ENCODE measurements at regions not wholly inside any gene's neighbourhood (a gene's known extent, or its start where the extent isn't known, plus 50 kb on each side); places are given as distances from the start of the nearest gene placed in this dataset.

DNA sequence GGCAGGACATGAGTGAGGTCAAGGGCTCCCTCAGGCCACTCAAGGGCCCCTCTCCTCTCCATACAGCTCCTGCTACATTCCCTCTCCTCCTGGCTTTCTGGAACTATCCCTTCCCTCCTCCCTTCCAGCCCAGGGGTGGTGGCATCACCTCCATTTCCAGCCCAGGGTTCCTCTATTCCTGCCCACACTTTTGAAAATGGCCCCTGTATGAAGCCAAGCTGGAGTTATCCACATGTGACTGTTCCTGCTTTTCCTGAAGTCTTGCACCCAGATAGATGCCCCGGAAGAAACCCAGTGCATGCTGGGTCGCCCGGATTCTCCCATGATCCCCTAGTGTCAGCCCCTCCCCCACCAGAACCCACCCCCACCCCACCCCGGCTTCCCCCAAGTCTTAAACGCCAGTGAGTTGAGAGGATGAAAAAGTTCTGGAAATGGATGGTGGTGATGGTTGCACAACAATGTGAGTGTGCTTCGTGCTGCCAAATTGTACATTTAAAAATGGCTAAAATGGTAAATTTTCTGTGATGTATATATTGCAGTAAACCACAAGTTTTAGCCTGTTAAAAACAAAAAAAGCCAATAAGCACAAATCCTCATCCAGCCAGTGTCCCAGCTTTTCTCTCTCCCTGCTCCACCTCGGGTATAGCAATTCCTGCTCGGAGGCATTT is 136.9 kb downstream of the SCARB1 start:
- DNase-seq: no peak

DNA sequence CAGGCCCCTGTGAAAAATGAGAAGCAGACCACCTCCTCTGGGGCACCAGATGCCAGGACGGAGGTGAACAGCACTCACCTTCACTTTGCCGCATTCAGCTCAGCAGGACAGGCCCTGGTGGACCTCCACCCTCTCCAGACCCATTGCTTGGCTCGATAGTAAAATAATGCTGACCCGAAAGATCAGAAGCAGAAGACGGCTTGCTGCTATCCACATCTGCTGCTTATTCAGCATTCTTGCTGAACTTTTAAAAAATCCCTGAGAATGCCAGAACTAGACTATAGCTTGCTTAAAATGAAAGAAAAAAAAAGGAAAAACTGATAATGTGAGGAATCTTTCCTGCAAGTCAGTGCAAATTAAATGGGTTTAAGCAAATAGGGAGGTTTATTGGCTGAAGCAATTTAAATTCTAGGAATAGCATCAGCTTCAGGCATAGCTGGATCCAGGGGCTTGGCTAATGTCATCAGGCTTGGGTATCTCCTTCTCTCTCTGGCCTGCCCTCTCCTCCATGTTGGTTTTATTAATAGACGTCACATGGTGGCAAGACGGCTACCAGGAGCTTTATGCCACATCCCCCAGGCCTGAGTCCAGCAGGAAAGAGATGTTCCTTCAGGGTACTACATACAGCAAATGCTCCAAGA is 137.9 kb downstream of the SCARB1 start:
- no peak for DNase-seq

DNA sequence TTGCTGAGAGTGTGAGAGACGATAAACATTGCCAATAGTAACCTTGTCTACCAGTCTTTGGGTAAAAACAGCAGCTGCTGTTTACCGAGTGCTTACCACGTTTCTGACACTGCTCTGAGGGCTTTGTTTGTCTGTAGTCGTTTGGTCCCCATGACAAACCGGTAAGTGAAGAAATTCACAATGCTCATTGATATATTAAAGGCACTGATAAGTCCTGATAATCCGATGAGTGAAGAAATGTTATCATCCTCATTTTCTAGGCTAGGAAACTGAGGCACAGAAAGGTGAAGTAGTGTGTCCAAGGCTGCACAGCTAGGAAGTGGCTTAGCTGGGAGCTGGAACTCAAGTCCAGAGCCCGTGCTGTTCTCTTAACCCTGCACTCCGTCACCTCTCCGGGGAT is 138.6 kb downstream of the SCARB1 start:
- DNase-seq: no peak

DNA sequence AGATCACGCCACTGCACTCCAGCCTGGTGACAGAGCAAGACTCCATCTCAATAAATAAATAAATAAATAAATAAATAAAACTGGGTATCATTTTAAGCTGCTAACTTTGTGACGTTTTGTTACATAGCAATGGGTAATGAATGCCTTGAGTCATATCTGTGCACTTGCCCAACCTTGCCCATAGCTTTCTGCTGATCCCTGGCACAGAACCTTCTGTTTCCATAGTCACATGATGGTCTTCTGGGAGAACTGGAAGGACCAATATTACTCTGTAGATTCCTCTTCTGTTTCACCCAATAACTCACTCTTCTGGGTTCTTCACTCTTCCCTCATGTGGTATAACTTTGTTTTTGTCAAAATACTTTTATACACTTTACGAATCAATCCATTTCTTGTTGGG is 140.8 kb downstream of the SCARB1 start:
- DNase-seq: no peak

DNA sequence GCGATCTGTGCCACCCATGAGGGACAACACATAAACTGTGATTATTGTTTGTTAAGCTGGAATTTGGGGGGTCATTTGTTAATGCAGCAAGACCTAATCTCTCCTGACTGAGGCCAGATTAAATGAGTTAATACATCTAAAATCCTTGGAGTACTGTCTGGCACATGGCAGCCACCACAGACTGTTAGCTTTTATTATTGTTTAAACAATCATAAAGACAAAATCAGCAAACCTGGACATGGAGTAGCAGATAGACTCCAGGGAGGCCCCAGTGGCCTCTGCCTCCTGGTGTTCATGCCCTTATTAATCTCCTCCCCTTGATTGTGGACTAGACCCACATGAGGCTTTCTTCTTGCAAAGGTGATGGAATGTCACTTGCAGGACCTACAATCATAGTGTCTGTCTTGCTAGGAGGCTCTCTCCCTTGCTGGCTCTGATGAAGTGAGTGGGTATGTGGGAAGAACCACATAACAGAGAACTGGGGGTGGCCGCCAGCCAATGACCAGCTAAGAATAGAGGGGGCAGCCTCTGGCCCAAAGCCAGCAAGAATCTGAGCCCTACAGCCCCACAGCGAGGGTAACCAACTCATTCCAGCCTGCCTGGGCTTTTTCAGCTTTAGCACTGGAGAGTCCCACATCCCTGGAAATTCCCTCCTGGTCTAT is 142.0 kb downstream of the SCARB1 start:
- DNase-seq: no peak

GRCh38 chr12:124720681-124721500 is 142.8 kb downstream of the SCARB1 start:
- DNase-seq: no peak

DNA sequence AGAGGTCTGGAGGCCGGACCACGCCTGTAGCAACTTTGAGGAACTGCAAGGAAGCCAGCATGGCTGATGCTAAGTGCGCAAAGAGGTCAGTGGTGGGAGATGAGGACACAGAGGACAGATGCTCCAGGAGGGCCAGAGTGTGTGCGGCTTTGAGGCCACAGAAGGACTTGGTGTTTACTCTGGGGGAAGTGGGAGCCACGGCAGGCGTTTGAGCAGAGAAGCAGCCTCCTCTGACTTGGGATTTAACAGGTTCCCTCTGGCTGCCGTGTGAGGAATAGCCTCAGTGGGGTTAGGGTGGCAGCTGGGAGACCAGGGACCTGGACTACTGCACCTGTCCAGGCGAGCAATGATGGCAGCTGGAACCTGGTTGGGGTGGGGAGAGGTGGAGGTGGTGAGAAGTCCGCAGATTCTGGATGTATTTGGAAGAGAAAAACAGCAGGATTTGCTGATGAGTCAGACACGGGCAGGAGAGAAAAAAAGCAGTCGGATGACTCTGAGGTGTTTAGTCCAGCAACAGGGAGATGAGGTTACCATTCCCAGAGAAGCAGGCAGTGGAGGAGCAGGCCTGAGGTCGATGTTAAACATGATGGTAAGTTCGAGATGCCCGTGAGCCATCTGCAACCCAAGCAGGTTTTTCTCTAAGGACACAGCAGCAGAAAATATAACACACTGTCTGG is 143.5 kb downstream of the SCARB1 start:
- no peak for DNase-seq

DNA sequence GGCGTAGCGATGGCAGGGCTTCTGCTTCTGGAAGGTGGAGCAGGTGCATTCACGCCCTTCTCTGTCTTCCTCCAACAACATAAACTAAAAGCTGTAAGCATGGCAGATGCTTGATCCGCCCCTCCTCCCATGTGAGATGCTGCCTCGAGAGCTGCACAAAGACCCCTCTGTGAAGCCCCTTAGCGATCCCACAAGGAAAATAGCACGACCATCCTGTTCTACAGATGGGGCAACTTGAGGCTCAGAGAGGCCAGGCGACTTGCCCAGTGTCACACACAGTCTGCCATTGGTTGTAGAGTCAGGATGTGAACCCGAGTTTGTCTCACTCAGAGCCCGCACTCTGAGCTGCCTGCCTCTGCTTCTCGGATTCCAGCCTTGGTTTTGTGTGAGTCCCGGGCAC is 144.4 kb downstream of the SCARB1 start:
- DNase-seq: no peak

DNA sequence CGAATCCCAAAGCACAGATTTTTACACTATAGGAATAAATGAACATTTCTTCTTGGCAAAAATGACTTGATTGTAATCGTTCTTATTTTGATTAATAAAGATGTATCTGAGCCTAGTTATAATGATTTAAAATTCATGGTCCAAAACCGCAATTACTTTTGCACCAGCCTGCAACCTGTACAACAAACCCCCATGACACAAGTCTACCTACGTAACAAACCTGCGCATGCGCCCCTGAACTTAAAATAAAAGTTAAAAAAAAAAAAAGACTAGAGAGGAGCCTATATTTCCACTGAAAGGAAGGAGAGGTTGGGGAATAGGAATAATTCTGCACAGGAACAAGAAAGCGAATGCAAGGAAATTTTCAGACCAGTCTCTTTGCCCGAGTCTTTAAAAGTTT is 145.2 kb downstream of the SCARB1 start:
- no peak for DNase-seq

GRCh38 chr12:124718036-124718435 is 145.6 kb downstream of the SCARB1 start:
- no peak for DNase-seq

- no peak for DNase-seq
Observed at GRCh38 chr12:124717318-124717717, 146.3 kb downstream of the SCARB1 start.

DNA sequence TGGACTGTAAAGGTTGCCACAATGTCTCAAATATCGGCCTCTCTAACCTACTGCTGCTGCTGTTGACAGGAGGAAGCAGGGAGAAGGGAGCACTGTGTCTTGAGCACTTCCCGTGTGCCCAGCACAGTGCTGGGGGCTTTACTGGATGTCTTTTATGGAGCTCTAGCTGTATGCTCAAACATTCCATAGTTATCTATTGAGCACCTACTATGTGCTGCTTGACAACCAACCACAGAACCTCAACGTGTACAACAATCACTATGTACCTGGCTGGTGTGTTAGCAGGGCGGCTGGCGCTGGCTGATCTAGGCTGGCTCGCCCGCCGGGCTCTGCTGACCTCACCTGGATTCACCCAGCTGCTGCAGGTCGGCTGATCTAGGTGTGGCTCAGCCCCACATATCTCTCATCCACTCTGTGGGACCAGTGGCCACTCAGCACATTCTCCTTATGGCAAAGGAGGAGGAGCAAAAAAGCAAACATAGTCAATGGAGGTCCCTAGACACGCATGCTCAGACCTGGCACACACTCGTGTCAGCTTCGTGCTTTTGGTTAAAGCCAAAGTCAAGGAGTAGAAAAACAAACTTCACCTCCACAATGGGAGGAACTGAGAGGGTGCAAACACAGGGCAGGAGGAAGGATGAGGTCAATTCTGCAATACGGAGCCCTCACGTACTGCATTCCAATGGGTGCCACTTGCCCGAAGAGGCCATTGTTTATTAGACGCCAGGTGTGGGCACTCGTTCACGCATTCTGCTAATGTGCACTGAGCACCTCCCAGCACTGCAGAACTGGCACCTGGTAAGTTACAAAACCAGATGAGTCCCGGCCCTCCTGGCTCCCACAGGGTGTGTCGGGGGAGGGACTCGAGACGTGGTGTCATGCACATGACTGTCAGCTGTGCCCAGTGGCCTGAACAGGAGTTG is 147.2 kb downstream of the SCARB1 start:
- no peak for DNase-seq

GRCh38 chr12:124715121-124715990 is 147.9 kb upstream of the NCOR2 start:
- no peak for DNase-seq

DNA sequence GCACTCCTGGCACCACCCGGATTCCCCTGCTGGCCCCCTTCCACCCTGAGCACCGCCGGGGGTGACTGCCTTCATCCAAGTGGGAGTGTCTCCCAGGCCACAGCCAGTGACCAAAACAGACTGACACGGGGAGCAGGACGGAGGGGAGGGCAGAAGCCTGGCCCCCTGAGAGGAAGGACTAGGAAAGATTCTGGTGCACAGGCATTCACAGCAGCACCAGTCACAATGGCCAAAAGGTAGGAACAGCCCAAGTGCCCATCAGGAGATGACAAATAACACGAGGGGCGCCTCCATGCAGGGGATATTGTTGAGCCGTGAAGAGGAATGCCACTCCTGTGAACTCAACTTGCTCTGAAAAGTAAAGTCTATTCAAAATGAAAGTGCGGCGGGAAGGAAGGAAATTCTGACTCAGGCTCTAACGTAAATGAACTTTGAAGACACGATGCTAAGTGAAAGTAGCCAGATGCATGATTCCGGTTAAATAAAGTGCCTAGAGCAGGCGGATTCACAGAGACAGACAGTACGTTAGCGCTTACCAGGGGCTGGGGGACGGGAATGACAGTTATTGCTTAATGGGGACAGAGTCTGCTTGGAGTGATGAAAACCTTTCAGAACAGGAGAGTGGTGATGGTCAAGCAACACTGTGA is 146.1 kb upstream of the NCOR2 start:
- peak in 4 of 5 donors; percentile 15 to 87 (median 30) for DNase-seq

GRCh38 chr12:124713041-124713435 is 145.6 kb upstream of the NCOR2 start:
- DNase-seq: no peak

DNA sequence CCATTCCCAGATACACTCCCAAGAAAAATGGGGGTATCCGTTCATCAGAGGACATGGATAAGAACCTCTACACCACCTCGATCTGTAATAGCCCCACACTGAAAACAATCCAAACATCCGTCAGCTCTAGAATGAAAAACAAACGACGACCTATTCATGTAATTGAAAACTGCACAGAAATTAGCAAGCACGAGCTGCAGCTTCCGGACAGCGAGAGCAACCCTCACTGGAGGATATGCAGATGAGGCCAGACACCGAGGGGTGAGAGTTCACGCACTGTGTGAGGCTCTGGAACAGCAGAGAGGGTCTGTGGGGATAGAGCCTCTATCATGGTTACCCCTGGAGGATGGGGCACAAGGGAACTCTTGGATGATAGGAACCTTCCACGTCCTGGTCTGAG is 143.9 kb upstream of the NCOR2 start:
- no peak for DNase-seq

- no peak for DNase-seq
Observed at GRCh38 chr12:124709722-124710687, 142.6 kb upstream of the NCOR2 start.

GRCh38 chr12:124707316-124707715 is 139.9 kb upstream of the NCOR2 start:
- no peak for DNase-seq

DNA sequence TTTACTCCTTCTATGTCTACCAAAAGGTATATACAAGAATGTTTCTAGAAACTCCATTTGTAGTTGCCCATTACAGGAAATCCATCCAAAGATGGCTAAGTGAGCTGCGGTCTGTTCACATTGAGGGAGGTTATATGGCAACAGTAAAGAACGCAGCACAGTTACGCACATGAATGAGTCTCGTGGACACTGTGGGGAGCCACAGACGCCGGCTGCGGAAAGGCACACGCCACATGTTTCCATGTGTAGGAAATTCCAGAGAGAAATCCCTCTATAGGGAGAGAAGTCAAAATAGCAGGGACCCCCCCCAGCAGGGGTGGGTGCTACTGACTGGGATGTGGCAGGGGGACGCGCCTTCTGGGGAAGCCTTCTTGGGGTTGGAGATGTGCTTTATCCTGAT is 139.0 kb upstream of the NCOR2 start:
- DNase-seq: no peak

Measured in T-helper 1 cell (primary cell).